WI38 (cell line): ENCODE measurements at regions not wholly inside any gene's neighbourhood (a gene's known extent, or its start where the extent isn't known, plus 50 kb on each side); places are given as distances from the start of the nearest gene placed in this dataset.

Experiments
- H3K4me3 ChIP-seq: 2 replicates; pipeline ENCODE4 v1.5.1; 2011; ENCODE audit warnings: low read depth, mild to moderate bottlenecking, control low read depth, low read length
- TF ChIP-seq, protein P1 (sequence below): IDR thresholded peaks from 2 replicates; pipeline ENCODE4 v1.5.1; 2012; ENCODE audit warnings: low read depth, mild to moderate bottlenecking, control low read depth, low read length

- H3K4me3 ChIP-seq, result no peak overlapping the region
Observed at GRCh38 chr9:16099732-16100536, 547.1 kb downstream of the CCDC171 start.

DNA sequence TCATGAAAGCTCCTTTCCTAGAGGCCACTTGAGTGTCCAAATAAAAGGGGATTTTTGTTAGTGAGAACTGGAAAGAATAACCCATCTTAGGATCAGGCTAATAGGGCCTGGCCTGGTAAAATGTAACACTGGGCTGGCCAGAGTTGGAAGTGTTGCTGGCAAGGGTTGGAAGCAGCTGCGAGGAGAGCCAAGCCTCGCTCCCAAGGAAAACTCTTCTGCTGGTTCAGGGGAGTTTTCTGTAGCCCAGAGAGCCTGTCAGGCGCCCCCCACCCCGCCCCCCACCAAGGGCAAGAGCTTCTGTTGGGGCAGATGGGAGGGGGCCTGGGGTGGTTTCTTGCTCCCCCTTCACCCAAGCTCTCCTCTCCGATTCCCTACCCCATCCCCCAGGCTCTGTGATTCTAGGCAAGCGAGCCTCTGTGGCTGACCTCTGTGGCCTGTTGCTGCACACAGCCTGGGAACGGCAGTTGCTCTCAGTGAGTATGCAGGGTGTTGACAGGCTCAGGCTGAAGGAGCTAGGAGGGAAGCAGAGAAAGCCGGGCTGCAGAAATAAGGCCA lies 547.8 kb downstream of the CCDC171 start:
- H3K4me3 ChIP-seq, result no peak overlapping the region
- TF ChIP-seq, protein P1, sequence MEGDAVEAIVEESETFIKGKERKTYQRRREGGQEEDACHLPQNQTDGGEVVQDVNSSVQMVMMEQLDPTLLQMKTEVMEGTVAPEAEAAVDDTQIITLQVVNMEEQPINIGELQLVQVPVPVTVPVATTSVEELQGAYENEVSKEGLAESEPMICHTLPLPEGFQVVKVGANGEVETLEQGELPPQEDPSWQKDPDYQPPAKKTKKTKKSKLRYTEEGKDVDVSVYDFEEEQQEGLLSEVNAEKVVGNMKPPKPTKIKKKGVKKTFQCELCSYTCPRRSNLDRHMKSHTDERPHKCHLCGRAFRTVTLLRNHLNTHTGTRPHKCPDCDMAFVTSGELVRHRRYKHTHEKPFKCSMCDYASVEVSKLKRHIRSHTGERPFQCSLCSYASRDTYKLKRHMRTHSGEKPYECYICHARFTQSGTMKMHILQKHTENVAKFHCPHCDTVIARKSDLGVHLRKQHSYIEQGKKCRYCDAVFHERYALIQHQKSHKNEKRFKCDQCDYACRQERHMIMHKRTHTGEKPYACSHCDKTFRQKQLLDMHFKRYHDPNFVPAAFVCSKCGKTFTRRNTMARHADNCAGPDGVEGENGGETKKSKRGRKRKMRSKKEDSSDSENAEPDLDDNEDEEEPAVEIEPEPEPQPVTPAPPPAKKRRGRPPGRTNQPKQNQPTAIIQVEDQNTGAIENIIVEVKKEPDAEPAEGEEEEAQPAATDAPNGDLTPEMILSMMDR, result no peak

More at GRCh38 chr9:16099732-16100536, 547.1 kb downstream of the CCDC171 start:
- TF ChIP-seq, protein P1, result no peak

GRCh38 chr9:16102154-16102553 lies 549.3 kb downstream of the CCDC171 start:
- TF ChIP-seq, protein P1, result no peak
- H3K4me3 ChIP-seq, result no peak overlapping the region

DNA sequence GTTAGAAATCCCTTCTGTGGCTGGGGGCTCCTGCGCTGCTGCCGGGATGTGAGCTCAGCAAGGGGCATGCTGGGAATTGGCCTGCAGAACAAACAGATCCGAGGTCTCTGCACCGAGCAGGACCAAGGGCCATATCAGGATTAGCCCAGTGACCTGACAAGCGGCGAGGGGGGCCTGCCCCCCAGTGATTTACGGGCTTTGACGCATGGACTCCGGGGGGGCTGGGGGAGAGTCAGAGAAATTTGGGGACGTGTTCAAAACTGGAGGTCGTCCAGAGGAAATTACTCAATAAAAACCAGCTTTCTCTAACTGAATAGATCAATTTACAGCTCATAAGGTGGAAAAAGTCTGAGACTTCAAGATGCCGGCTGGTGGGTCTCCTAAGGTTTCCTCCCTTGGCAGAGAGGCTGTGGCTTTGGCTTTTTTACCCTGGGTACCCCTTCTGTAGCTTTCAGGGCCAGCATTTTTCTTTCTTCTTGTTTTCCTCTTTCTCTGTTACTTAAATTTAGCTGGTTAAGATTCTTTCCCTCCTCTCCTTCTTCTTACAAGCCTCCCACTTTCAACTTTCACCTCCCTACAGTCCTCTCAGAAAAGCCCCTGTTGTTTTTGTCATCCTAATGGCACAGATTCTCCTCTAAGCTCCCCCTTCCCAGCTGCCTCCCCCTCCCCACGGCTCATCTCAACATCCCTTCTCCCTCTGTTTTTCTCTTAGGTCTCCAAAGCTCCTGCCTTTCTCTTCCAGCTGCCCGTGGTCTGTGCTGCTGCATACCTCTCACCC lies 551.0 kb downstream of the CCDC171 start:
- TF ChIP-seq, protein P1, result no peak
- no peak overlapping the region for H3K4me3 ChIP-seq

DNA sequence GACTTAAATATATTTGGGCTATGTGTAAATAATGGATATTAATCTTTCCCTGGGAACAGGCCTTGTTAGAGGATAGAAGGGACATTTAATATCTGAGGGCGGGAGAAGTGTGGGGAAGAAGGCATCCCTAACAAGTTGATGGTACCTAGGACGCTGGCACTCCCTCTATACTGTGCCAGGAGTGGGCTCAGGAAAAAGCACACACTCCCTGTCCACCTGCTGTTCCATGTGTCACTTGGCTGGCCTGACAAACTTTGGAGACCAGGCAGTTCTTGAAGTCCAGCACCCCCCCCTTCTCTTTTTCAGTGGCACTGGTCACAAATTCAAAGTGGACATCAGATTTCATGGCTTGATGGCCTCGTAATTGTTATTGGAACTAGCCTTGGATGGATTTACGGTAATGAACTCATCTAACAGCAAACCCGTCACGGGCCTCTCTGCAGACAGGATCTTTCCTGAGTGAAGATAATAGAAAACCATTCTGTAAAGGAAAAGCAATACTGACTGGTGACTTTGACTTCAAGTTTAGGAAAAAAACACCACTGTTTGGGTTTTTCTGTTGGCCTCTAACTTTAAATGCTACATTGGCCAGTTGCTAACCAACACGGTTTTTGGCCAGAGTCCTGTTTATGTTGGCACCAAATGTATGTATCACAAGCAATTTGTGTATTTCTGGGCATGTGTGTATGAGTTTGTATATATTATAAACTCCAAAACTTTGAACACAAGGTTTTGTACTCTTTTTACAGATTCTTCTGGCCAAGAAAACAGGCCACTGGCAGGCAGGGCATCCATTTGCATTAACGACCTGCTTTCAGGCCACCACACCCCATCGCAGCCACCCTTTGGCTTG lies 552.6 kb downstream of the CCDC171 start:
- TF ChIP-seq, protein P1, result no peak
- H3K4me3 ChIP-seq, result no peak overlapping the region

- TF ChIP-seq, protein P1, result no peak
- H3K4me3 ChIP-seq, result no peak overlapping the region
Observed at GRCh38 chr9:16106021-16106571, 553.3 kb downstream of the CCDC171 start.
